ENCODE measurements at regions not wholly inside any gene's neighbourhood (a gene's known extent, or its start where the extent isn't known, plus 50 kb on each side); places are given as distances from the start of the nearest gene placed in this dataset.
"Not testable (repeated sequence)": the region's sequence is repeated elsewhere in the genome, so short reads cannot be mapped to it uniquely, and the experiment has no call there.

DNA sequence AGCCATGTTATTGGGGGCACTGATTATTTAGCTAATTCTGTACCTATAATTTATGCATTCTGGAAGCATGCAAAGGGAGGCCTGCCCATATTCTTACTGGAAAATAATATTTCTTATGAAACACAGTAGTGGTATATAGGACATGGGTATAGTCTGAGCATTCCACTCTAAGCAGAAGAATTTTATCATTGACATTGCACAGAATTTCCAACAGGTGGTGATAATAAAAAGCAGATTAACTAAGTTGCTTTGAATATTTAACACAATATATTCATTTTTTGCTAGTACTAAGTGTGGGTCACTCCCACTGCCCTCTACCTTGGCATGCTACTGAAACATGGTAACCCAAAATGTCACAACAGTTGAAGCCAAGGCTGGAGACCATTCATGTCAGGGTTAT, 728.8 kb upstream of the FAT3 start:
- POLR2A ChIA-PET: no interaction called here
- CTCF ChIA-PET: no interaction called here
- BruUV-seq (replicated peaks): no TSS peak

GRCh38 chr11:91489989-91490388, 734.6 kb upstream of the FAT3 start:
- no peaks in the 10 kb centered on the region for H3K4me1 ChIP-seq (ENCODE audit: control insufficient read depth, insufficient read depth, low read length)
- H3K9me3 ChIP-seq (ENCODE audit: control insufficient read depth, insufficient read depth, low read depth, low read length): no peaks in the 10 kb centered on the region
- BruUV-seq (replicated peaks): no TSS peak
- no peaks in the 10 kb centered on the region for H3K36me3 ChIP-seq (ENCODE audit: control insufficient read depth, insufficient read depth, low read length)
- POLR2A ChIA-PET: no interaction called here
- no peak overlapping the region for H3K4me3 ChIP-seq (ENCODE audit: low read depth in 2 of 2, low read length in 2 of 2)
- ATAC-seq (no peak), DNase-seq (ENCODE audit: low read depth, low spot score) (no peak)
- H3K27ac ChIP-seq (ENCODE audit: low read length): no peak overlapping the region
- intact Hi-C loops (cut with micrococcal nuclease; ENCODE audit: unreplicated experiment) (no loop called here), in situ Hi-C loops (cut with HindIII; ENCODE audit: low pct_unique_long_range_greater_than_20kb, low sequenced_read_pairs) (no loop called here)
- CTCF ChIA-PET: no interaction called here
- H3K27me3 ChIP-seq (ENCODE audit: control insufficient read depth, insufficient read depth, low read length): no peaks in the 10 kb centered on the region
- TF ChIP-seq, protein P1, sequence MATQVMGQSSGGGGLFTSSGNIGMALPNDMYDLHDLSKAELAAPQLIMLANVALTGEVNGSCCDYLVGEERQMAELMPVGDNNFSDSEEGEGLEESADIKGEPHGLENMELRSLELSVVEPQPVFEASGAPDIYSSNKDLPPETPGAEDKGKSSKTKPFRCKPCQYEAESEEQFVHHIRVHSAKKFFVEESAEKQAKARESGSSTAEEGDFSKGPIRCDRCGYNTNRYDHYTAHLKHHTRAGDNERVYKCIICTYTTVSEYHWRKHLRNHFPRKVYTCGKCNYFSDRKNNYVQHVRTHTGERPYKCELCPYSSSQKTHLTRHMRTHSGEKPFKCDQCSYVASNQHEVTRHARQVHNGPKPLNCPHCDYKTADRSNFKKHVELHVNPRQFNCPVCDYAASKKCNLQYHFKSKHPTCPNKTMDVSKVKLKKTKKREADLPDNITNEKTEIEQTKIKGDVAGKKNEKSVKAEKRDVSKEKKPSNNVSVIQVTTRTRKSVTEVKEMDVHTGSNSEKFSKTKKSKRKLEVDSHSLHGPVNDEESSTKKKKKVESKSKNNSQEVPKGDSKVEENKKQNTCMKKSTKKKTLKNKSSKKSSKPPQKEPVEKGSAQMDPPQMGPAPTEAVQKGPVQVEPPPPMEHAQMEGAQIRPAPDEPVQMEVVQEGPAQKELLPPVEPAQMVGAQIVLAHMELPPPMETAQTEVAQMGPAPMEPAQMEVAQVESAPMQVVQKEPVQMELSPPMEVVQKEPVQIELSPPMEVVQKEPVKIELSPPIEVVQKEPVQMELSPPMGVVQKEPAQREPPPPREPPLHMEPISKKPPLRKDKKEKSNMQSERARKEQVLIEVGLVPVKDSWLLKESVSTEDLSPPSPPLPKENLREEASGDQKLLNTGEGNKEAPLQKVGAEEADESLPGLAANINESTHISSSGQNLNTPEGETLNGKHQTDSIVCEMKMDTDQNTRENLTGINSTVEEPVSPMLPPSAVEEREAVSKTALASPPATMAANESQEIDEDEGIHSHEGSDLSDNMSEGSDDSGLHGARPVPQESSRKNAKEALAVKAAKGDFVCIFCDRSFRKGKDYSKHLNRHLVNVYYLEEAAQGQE (IDR thresholded peaks at IDR 0.05; ENCODE audit: insufficient read depth in 1 of 2, low read depth in 2 of 2, low read length in 1 of 2): no peak
- TF ChIP-seq TCF7L2 (IDR thresholded peaks at IDR 0.05; ENCODE audit: low read depth, low read length) (no peak), POLR2AphosphoS5 (IDR thresholded peaks at IDR 0.05; ENCODE audit: low read depth, low read length) (no peak), SIN3A (IDR thresholded peaks at IDR 0.05; ENCODE audit: borderline replicate concordance, insufficient read depth, low read depth, low read length) (no peak)
- TF ChIP-seq, protein P2, sequence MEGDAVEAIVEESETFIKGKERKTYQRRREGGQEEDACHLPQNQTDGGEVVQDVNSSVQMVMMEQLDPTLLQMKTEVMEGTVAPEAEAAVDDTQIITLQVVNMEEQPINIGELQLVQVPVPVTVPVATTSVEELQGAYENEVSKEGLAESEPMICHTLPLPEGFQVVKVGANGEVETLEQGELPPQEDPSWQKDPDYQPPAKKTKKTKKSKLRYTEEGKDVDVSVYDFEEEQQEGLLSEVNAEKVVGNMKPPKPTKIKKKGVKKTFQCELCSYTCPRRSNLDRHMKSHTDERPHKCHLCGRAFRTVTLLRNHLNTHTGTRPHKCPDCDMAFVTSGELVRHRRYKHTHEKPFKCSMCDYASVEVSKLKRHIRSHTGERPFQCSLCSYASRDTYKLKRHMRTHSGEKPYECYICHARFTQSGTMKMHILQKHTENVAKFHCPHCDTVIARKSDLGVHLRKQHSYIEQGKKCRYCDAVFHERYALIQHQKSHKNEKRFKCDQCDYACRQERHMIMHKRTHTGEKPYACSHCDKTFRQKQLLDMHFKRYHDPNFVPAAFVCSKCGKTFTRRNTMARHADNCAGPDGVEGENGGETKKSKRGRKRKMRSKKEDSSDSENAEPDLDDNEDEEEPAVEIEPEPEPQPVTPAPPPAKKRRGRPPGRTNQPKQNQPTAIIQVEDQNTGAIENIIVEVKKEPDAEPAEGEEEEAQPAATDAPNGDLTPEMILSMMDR (IDR thresholded peaks at IDR 0.05): no peak

More for the DNA sequence above, 728.8 kb upstream of the FAT3 start:
- Histone ChIP-seq H3K27ac (ENCODE audit: low read length) (no peak overlapping the region), H3K4me1 (ENCODE audit: control insufficient read depth, insufficient read depth, low read length) (no peaks in the 10 kb centered on the region), H3K9me3 (ENCODE audit: control insufficient read depth, insufficient read depth, low read depth, low read length) (no peaks in the 10 kb centered on the region), H3K27me3 (ENCODE audit: control insufficient read depth, insufficient read depth, low read length) (no peaks in the 10 kb centered on the region), H3K4me3 (ENCODE audit: low read depth in 2 of 2, low read length in 2 of 2) (no peak overlapping the region), H3K36me3 (ENCODE audit: control insufficient read depth, insufficient read depth, low read length) (no peaks in the 10 kb centered on the region)
- no peak for ATAC-seq
- in situ Hi-C loops (cut with HindIII; ENCODE audit: low pct_unique_long_range_greater_than_20kb, low sequenced_read_pairs): no loop called here
- TF ChIP-seq TCF7L2 (IDR thresholded peaks at IDR 0.05; ENCODE audit: low read depth, low read length): no peak
- TF ChIP-seq, protein P1 (IDR thresholded peaks at IDR 0.05; ENCODE audit: insufficient read depth in 1 of 2, low read depth in 2 of 2, low read length in 1 of 2): no peak
- TF ChIP-seq, protein P2 (IDR thresholded peaks at IDR 0.05): no peak
- TF ChIP-seq POLR2AphosphoS5 (IDR thresholded peaks at IDR 0.05; ENCODE audit: low read depth, low read length): no peak
- TF ChIP-seq SIN3A (IDR thresholded peaks at IDR 0.05; ENCODE audit: borderline replicate concordance, insufficient read depth, low read depth, low read length): no peak
- DNase-seq (ENCODE audit: low read depth, low spot score): no peak
- intact Hi-C loops (cut with micrococcal nuclease; ENCODE audit: unreplicated experiment): no loop called here

DNA sequence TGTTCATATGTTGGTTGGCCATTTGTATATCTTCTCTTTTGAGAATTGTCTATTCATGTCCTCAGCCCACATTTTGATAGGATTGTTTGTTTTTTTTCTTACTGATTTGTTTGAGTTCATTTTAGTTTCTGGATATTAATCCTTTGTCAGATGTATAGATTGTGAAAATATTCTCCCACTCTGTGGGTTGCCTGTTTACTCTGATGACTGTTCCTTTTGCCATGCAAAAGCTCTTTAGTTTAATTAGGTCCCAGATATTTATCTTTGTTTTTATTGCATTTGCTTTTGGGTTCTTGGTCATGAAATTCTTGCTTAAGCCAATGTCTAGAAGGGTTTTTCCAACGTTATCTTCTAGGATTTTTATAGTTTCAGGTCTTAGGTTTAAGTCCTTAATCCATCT, 740.7 kb upstream of the FAT3 start:
- H3K9me3 ChIP-seq (ENCODE audit: control insufficient read depth, insufficient read depth, low read depth, low read length); H3K27me3 ChIP-seq (ENCODE audit: control insufficient read depth, insufficient read depth, low read length); in situ Hi-C loops (cut with HindIII; ENCODE audit: low pct_unique_long_range_greater_than_20kb, low sequenced_read_pairs); ATAC-seq; intact Hi-C loops (cut with micrococcal nuclease; ENCODE audit: unreplicated experiment); H3K4me1 ChIP-seq (ENCODE audit: control insufficient read depth, insufficient read depth, low read length); H3K27ac ChIP-seq (ENCODE audit: low read length); POLR2A ChIA-PET; H3K4me3 ChIP-seq (ENCODE audit: low read depth in 2 of 2, low read length in 2 of 2); DNase-seq (ENCODE audit: low read depth, low spot score); BruUV-seq (replicated peaks); H3K36me3 ChIP-seq (ENCODE audit: control insufficient read depth, insufficient read depth, low read length); CTCF ChIA-PET: not testable (repeated sequence)

GRCh38 chr11:91481875-91482274, 742.7 kb upstream of the FAT3 start:
- H3K27me3 ChIP-seq (ENCODE audit: control insufficient read depth, insufficient read depth, low read length); H3K27ac ChIP-seq (ENCODE audit: low read length); CTCF ChIA-PET; DNase-seq (ENCODE audit: low read depth, low spot score); POLR2A ChIA-PET; in situ Hi-C loops (cut with HindIII; ENCODE audit: low pct_unique_long_range_greater_than_20kb, low sequenced_read_pairs); intact Hi-C loops (cut with micrococcal nuclease; ENCODE audit: unreplicated experiment); ATAC-seq; H3K36me3 ChIP-seq (ENCODE audit: control insufficient read depth, insufficient read depth, low read length); H3K9me3 ChIP-seq (ENCODE audit: control insufficient read depth, insufficient read depth, low read depth, low read length); H3K4me3 ChIP-seq (ENCODE audit: low read depth in 2 of 2, low read length in 2 of 2); H3K4me1 ChIP-seq (ENCODE audit: control insufficient read depth, insufficient read depth, low read length); BruUV-seq (replicated peaks): not testable (repeated sequence)
